Activated CD4-positive, alpha-beta T cell treated with anti-CD3 and anti-CD28 coated beads, Interleukin-2, amount 10 ng/mL, durations not matched to agents 7 days and 5 days (primary cell): ENCODE measurements at regions not wholly inside any gene's neighbourhood (a gene's known extent, or its start where the extent isn't known, plus 50 kb on each side); places are given as distances from the start of the nearest gene placed in this dataset.

ENCODE experiments used
- CTCF ChIA-PET: fragments of 350-600 bp; sonication (Branson Sonifier 250); formaldehyde crosslinking; loops from one replicate; lab custom pipeline; 2021; ENCODE audit warnings: antibody characterized with exemption; lab: Charles Lee
- POLR2A ChIA-PET: fragments of 350-600 bp; sonication (Branson Sonifier 250); formaldehyde crosslinking; loops from one replicate; lab custom pipeline; 2021; ENCODE audit warnings: antibody characterized with exemption; lab: Charles Lee
- DNase-seq: peaks from one replicate; pipeline ENCODE4 v3.0.0-alpha.2; 2020
- H3K27ac Mint-ChIP-seq: one replicate; pipeline ENCODE4 v1.8.0; 2021; ENCODE audit warnings: mild to moderate bottlenecking, moderate library complexity, mixed read lengths
- H3K27me3 Mint-ChIP-seq: one replicate; pipeline ENCODE4 v1.8.0; 2021; ENCODE audit warnings: mixed read lengths
- H3K36me3 Mint-ChIP-seq: one replicate; pipeline ENCODE4 v1.8.0; 2021; ENCODE audit warnings: low read depth, mixed read lengths
- H3K4me1 Mint-ChIP-seq: one replicate; pipeline ENCODE4 v1.8.0; 2021; ENCODE audit warnings: mixed read lengths
- H3K4me3 Mint-ChIP-seq: one replicate; pipeline ENCODE4 v1.8.0; 2021; ENCODE audit warnings: mild to moderate bottlenecking, moderate library complexity, mixed read lengths
- H3K9me3 Mint-ChIP-seq: one replicate; pipeline ENCODE4 v1.8.0; 2021; ENCODE audit warnings: mixed read lengths

GRCh38 chr20:7285918-7286556 is 518.6 kb downstream of the BMP2 start:
- H3K36me3 Mint-ChIP-seq, result no peaks in the 10 kb centered on the region
- ChIA-PET CTCF (interaction anchor here (0.5 to 0.6 kb wide), 2 partner anchors 381 to 493 kb away, joined by 3 read pairs; no protein-coding TSS in a partner anchor), POLR2A (no interaction called here)
- no peaks in the 10 kb centered on the region for H3K4me1 Mint-ChIP-seq
- no peaks in the 10 kb centered on the region for H3K9me3 Mint-ChIP-seq
- no peaks in the 10 kb centered on the region for H3K27me3 Mint-ChIP-seq
- H3K27ac Mint-ChIP-seq, result no peak overlapping the region
- DNase-seq, result peak; percentile 30
- H3K4me3 Mint-ChIP-seq, result no peak overlapping the region

GRCh38 chr20:7291323-7291943 is 523.9 kb downstream of the BMP2 start:
- no peaks in the 10 kb centered on the region for H3K4me1 Mint-ChIP-seq
- no peak for DNase-seq
- no peak overlapping the region for H3K4me3 Mint-ChIP-seq
- H3K27ac Mint-ChIP-seq, result no peak overlapping the region
- POLR2A ChIA-PET, result no interaction called here
- H3K36me3 Mint-ChIP-seq, result no peaks in the 10 kb centered on the region
- H3K9me3 Mint-ChIP-seq, result no peaks in the 10 kb centered on the region
- H3K27me3 Mint-ChIP-seq, result no peaks in the 10 kb centered on the region
- CTCF ChIA-PET, result no interaction called here

DNA sequence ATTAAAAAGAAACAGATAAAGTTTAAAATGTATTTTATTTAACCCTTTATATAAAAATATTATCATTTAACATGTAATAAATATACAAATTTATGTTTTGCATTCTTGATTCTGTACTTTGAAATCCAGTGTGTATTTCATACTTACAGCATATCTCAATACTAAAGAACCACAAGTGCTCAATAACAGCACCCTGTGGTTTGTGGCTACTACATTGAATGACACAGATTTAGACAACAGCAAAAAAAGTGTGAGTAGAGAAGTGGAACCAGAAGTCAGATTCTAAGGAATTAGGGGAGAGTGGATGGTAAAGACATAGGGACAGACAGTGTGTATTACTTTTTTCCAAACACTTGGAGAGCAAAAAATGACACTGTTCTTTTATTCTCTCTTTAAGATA is 524.5 kb downstream of the BMP2 start:
- Mint-ChIP-seq H3K9me3 (no peaks in the 10 kb centered on the region), H3K27me3 (no peaks in the 10 kb centered on the region), H3K36me3 (no peaks in the 10 kb centered on the region), H3K4me1 (no peaks in the 10 kb centered on the region), H3K27ac (no peak overlapping the region), H3K4me3 (no peak overlapping the region)
- ChIA-PET CTCF (no interaction called here), POLR2A (no interaction called here)
- DNase-seq, result no peak

- ChIA-PET POLR2A (no interaction called here), CTCF (no interaction called here)
- Mint-ChIP-seq H3K36me3 (no peaks in the 10 kb centered on the region), H3K4me3 (no peak overlapping the region), H3K9me3 (no peaks in the 10 kb centered on the region), H3K4me1 (no peaks in the 10 kb centered on the region), H3K27ac (no peak overlapping the region), H3K27me3 (no peaks in the 10 kb centered on the region)
- no peak for DNase-seq
These were observed 527.4 kb downstream of the BMP2 start for GRCh38 chr20:7294816-7295360.

DNA sequence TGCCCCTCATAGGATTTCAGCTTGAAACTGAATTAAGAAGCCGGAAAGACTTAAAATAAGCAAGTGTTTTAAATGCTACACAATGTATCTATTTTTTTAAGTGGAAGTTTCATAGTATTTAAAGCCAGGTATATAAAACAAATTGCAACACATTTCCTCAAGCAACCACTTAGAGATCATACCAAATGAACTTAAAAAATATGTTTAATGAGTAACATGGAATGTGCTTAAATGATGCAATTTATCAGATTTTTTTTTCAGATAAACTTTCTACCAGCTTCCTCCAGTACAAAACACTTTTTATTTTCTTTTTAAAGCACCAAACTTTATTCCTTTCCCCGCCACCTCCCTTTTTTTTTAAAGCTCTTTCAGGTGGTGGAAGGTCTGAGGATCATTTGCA is 534.3 kb downstream of the BMP2 start:
- Mint-ChIP-seq H3K27me3 (no peaks in the 10 kb centered on the region), H3K4me3 (no peak overlapping the region), H3K9me3 (peaks cover 3% of the 10 kb centered on the region), H3K36me3 (no peaks in the 10 kb centered on the region), H3K27ac (no peak overlapping the region), H3K4me1 (no peaks in the 10 kb centered on the region)
- DNase-seq, result no peak
- ChIA-PET POLR2A (no interaction called here), CTCF (no interaction called here)

GRCh38 chr20:7302250-7302649 is 534.8 kb downstream of the BMP2 start:
- ChIA-PET CTCF (no interaction called here), POLR2A (no interaction called here)
- no peaks in the 10 kb centered on the region for H3K36me3 Mint-ChIP-seq
- no peak for DNase-seq
- H3K4me3 Mint-ChIP-seq, result no peak overlapping the region
- no peaks in the 10 kb centered on the region for H3K27me3 Mint-ChIP-seq
- H3K9me3 Mint-ChIP-seq, result peaks cover 3% of the 10 kb centered on the region
- H3K27ac Mint-ChIP-seq, result no peak overlapping the region
- no peaks in the 10 kb centered on the region for H3K4me1 Mint-ChIP-seq

GRCh38 chr20:7305976-7306375 is 538.5 kb downstream of the BMP2 start:
- no peak overlapping the region for H3K27ac Mint-ChIP-seq
- no peaks in the 10 kb centered on the region for H3K36me3 Mint-ChIP-seq
- no peaks in the 10 kb centered on the region for H3K27me3 Mint-ChIP-seq
- no peak overlapping the region for H3K4me3 Mint-ChIP-seq
- ChIA-PET POLR2A (no interaction called here), CTCF (no interaction called here)
- H3K4me1 Mint-ChIP-seq, result no peaks in the 10 kb centered on the region
- no peak for DNase-seq
- H3K9me3 Mint-ChIP-seq, result peaks cover 2% of the 10 kb centered on the region

DNA sequence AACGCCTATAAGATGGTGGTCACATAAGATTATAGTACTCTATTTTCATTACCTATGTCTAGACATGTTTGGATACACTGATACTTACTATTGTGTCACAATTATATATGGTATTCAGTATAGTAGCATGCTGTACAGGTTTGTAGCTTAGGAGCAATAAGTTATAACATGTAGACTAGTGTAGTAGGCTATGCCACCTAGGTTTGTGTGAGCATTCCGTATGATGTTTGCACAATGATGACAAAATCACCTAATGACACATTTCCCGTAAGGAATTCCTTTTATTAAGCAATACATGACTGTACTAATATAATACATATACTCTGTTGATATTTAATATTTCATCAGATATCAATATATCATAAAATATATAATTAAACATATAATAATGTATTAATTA is 540.7 kb downstream of the BMP2 start:
- CTCF ChIA-PET, result no interaction called here
- H3K4me3 Mint-ChIP-seq, result no peak overlapping the region

DNA sequence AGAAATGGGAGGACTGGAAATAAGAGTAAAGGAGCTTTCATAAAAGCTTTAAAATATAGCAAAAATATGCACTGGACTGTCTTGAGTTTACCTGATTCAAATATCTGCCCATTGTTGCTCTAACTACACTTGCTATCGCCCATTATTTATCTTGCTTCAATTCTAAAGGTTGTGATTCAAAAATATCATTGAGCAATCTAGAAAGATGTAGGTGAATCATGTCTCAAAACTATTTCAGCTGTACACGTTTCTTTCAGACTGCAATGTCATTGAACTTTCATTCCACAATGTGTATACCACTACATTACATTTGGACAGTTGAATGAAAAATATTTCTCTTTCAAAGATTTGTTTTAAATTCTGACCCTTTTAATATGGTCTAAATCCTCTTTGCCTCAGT is 545.6 kb downstream of the BMP2 start:
- no peaks in the 10 kb centered on the region for H3K27me3 Mint-ChIP-seq
- H3K4me1 Mint-ChIP-seq, result no peaks in the 10 kb centered on the region
- no peak overlapping the region for H3K4me3 Mint-ChIP-seq
- H3K27ac Mint-ChIP-seq, result no peak overlapping the region
- POLR2A ChIA-PET, result no interaction called here
- H3K9me3 Mint-ChIP-seq, result peaks cover 4% of the 10 kb centered on the region
- CTCF ChIA-PET, result no interaction called here
- H3K36me3 Mint-ChIP-seq, result no peaks in the 10 kb centered on the region
- DNase-seq, result no peak

More for the DNA sequence above, 540.7 kb downstream of the BMP2 start:
- DNase-seq, result no peak
- no peaks in the 10 kb centered on the region for H3K27me3 Mint-ChIP-seq
- no peak overlapping the region for H3K27ac Mint-ChIP-seq
- POLR2A ChIA-PET, result no interaction called here
- no peaks in the 10 kb centered on the region for H3K9me3 Mint-ChIP-seq
- H3K36me3 Mint-ChIP-seq, result no peaks in the 10 kb centered on the region
- H3K4me1 Mint-ChIP-seq, result no peaks in the 10 kb centered on the region

- no peaks in the 10 kb centered on the region for H3K27me3 Mint-ChIP-seq
- H3K9me3 Mint-ChIP-seq, result peaks cover 8% of the 10 kb centered on the region
- no peaks in the 10 kb centered on the region for H3K36me3 Mint-ChIP-seq
- H3K4me3 Mint-ChIP-seq, result no peak overlapping the region
- ChIA-PET CTCF (no interaction called here), POLR2A (no interaction called here)
- H3K27ac Mint-ChIP-seq, result no peak overlapping the region
- H3K4me1 Mint-ChIP-seq, result no peaks in the 10 kb centered on the region
- no peak for DNase-seq
These were observed 556.5 kb downstream of the BMP2 start for GRCh38 chr20:7323957-7324356.

DNA sequence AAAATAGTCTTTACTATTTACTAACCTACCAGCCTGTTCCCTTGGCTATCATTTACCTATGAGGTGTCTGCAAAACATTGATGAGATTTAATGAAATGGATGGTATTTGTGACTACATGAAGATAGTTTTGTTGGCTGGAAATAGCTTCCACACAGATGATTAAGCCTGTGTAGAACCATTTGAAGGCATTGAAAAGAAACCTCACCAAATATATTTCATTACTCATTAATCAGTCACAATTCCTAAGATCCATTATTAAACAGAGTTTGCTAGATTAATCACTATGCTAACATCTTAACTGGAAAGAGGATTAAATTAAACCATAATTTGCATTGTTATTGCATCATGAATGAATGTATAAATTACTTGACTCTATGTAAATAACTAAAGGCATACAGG is 560.3 kb downstream of the BMP2 start:
- no peaks in the 10 kb centered on the region for H3K36me3 Mint-ChIP-seq
- H3K4me3 Mint-ChIP-seq, result no peak overlapping the region
- H3K27me3 Mint-ChIP-seq, result no peaks in the 10 kb centered on the region
- no peak overlapping the region for H3K27ac Mint-ChIP-seq
- ChIA-PET CTCF (no interaction called here), POLR2A (no interaction called here)
- DNase-seq, result no peak
- H3K9me3 Mint-ChIP-seq, result peaks cover 2% of the 10 kb centered on the region
- no peaks in the 10 kb centered on the region for H3K4me1 Mint-ChIP-seq

GRCh38 chr20:7330850-7331249 is 563.4 kb downstream of the BMP2 start:
- no peak overlapping the region for H3K4me3 Mint-ChIP-seq
- no peaks in the 10 kb centered on the region for H3K27me3 Mint-ChIP-seq
- no peaks in the 10 kb centered on the region for H3K4me1 Mint-ChIP-seq
- H3K27ac Mint-ChIP-seq, result no peak overlapping the region
- no peak for DNase-seq
- POLR2A ChIA-PET, result no interaction called here
- no peaks in the 10 kb centered on the region for H3K36me3 Mint-ChIP-seq
- CTCF ChIA-PET, result no interaction called here
- H3K9me3 Mint-ChIP-seq, result peaks cover 2% of the 10 kb centered on the region

DNA sequence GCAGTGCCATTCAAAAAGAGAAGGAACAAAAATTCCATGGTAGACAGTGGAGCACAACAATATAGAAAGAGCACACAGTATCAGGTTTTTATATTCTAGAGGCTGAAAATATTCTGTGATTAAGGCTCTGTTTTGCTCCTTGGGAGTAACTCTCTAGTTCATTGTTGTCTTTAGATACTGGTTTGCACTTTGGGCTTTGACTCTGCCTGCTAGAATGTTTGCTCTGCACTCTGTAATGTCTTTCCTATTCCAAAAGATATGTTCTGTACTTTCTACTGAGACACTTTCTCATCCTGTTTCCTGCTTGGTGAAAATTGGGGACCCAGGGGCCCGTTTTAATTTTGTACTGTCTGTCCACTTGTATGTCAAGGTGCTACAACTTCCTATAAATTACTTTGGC is 564.7 kb downstream of the BMP2 start:
- Mint-ChIP-seq H3K36me3 (no peaks in the 10 kb centered on the region), H3K4me1 (no peaks in the 10 kb centered on the region), H3K4me3 (no peak overlapping the region), H3K27me3 (no peaks in the 10 kb centered on the region), H3K9me3 (no peaks in the 10 kb centered on the region), H3K27ac (no peak overlapping the region)
- ChIA-PET CTCF (no interaction called here), POLR2A (no interaction called here)
- no peak for DNase-seq

GRCh38 chr20:7333841-7334240 is 566.4 kb downstream of the BMP2 start:
- CTCF ChIA-PET, result no interaction called here
- Mint-ChIP-seq H3K9me3 (peaks cover 2% of the 10 kb centered on the region), H3K4me3 (no peak overlapping the region), H3K36me3 (no peaks in the 10 kb centered on the region), H3K27me3 (no peaks in the 10 kb centered on the region), H3K27ac (no peak overlapping the region), H3K4me1 (no peaks in the 10 kb centered on the region)
- POLR2A ChIA-PET, result no interaction called here
- no peak for DNase-seq
